SKM-1 treated with dmso at 0.1 percent for 144 hours (cell line): ENCODE measurements at regions not wholly inside any gene's neighbourhood (a gene's known extent, or its start where the extent isn't known, plus 50 kb on each side); places are given as distances from the start of the nearest gene placed in this dataset.

Experiments used
- DNase-seq: peaks from one replicate; lab custom pipeline; 2025; ENCODE audit not compliant: unreplicated experiment; lab: John Stamatoyannopoulos, UW

DNA sequence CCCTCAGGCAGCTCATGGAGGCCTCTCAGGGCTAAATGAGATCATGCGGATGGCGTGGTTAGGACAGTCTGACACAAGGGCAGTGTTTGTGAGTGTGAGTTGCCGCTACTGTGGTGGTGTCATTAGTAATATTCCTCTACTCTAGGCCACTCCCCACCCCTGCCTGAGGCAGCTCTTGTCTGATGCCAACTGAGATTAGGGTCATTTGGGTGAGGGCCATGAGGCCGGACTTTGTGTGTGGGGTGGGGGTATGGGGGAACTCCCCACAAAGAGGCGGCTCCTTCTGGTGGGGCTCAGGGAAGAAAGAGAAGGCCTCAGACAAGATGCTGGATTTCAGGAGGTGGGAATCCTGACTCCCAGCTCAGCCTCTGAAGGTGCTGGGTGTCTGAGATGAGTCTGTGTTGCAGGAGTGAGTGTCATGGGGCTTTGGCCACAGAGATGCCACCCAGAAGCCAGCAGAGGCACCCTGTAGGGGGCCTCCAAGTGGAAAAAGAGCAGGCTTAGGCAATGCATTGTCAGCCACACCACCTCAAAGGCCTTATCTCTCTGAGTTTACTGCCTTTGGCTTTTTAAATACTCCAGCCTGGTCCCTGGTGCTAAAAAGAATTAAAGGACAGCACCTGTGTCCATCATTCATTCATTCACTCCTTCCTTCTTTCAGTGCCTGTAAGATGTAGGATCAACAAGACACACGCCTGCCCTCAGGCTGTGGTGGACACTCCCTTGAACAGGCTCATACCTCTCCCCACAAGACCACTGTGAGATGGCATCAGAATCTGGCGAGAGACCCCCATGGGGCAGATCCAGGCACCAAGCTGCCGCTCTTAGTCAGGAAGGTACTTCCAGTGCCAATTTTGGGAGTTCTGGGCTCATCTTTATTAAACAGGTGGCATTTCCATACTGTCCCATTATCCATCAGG, 175.2 kb downstream of the MRPL14 start:
- DNase-seq: no peak

DNA sequence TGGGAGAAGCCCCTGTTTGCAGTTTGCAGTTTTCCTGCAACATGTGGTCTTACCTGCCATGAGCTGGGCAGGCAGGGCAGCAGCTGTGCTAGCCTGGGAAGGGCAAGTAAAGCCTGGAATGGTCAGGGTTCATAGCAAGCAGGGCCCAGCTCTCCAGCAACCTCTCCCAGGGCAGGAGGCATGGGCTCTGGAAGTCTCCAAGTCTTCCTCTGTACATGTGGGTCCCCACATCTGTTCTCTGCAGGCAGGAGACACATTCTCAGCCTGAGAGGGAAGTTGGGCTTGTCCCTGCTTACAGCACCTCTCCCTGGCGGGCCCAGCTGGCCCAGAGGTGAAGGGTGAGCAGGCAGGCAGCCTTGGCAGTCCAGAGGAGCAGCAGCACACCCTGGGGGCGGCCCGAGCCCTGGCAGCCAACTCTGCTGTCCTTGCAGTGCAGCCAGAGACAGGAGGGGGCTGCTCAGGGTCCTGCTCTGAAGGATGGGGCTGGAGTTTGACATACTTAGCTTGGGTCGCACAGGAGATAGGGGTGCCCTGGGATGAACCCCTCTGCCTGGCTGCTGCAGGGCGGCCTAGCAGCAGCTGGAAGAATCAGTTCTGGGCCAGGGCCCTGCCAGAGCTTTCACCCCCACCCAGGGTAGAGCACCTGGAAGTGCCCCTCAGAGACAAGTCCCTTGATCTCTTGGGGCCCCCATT, 176.0 kb downstream of the MRPL14 start:
- peak; percentile 73 for DNase-seq

DNA sequence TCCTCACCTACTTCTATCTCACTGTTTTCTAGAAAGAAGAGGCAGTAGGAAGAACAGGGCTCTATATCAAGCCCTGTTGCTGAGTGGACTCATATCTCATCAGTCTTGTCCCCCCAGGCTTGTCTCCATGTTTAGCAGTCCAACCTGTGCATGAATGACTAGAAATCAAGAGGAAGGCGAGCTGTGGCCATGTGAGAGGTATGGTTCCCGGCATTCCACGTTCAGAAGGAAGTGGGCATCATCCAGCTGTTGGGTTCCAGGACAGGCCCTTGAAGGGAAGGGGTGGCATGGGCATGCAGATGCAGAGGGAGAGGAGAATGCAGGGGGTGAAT, 176.6 kb downstream of the MRPL14 start:
- DNase-seq: no peak

DNA sequence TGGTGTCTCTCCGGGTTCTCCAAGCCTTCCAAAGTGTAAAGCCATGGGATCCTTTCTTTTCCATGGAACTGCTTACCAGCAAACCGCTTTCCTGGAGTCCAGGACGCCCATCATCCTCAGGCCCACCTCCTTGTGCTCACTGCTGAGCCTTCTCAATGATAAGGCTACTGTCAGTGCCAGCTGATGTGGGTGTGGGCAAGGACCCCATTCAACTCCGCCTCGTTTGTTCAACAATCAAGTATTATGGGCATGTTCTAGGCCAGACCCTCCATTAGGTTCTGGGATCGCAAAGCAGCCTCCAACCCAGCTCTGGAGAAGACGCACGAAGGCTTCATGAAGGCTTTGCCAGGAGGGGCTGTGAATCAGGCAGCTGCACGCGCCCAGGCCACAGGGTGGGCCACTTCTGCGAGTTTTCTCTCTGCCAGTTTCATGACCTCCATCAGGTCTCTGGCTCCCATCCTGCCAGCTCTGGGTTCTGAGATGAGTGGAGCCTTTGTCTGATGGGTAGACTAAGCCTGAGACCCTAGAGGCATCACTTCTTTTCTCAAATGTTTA, 177.1 kb downstream of the MRPL14 start:
- no peak for DNase-seq

DNA sequence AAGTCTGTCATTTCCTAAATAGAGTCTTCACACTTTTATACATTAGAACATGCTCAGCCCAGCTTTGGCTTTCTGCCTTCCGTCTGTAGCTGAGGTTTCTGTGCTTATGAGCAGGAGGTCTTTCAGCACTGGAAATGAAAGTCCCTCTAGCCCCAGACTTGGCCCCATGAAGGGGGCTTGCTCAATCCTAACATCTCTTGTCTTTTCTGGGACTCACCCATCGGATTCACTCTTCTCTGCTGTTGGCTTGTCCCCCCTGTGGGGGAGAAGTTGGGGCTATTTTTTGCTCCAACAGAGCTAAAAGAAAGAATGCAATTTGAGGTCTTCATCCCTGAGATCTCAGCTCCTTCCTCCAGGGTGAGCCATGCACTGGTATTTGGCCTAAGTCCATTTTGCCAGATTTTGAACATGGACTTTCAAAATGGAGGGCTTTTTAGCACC, 177.7 kb downstream of the MRPL14 start:
- no peak for DNase-seq

DNA sequence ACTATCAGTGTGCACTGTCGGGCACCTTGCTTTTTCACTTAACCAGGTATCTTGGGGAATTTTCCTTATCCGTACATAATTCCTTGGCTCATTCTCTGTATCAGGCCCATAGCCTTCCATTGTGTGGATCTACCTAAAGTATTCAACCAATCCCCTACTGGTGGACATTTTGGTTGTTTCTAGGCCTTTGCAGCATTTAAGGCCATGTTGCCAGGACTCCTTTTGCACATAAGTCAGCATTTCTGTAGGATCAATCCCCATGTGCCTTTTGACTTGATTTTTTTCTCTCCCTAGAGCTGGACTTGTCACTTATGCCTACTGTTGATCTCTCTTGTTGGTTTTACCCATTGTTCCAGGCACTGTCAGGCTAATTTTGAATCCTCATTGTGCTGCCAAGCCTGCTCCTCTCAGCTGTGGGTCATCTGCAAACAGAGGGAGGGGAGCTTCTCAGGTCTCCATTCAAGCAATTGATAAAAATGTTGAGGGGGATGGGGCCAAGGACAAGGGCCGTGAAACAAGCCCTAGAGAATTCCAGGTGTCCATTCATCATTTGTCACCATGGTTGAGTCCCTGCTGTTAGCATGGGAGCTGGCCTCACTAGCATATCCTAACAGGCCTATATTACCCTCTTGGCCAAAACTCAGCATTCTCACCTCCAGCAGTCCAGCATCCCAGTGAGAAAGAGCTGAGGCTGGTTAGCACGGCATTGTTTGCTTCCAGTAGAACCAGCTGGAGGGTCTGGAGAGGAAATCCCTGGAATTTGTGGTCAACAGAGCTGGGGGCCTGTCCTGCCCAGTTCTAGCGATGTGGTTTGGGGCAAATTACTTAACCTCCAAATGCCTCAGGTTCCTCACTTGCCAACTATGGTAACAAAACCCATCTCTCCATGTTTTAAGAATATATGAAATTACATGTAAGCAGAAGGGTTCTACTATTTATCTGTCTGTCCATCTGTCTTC, 178.4 kb downstream of the MRPL14 start:
- DNase-seq: no peak

DNA sequence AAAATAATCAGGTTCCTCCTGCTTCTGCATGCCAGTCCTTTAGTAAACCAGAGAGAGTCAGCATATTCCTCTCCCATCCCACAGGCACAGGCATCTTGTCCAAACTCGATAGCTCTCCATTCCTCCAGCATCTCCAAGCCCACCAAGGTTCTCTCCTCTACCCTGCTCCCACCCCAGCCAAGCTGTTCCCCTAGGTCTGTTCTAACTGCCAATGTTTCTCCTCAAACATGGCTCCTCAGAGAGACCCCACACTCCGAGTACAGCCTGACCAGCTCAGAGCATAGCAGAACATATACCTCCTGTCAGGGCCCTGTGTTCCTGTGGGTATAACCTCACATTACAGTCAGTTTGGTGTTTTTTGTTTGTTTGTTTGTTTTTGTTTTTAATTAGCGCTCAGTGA, 177.8 kb downstream of the VEGFA start:
- no peak for DNase-seq

DNA sequence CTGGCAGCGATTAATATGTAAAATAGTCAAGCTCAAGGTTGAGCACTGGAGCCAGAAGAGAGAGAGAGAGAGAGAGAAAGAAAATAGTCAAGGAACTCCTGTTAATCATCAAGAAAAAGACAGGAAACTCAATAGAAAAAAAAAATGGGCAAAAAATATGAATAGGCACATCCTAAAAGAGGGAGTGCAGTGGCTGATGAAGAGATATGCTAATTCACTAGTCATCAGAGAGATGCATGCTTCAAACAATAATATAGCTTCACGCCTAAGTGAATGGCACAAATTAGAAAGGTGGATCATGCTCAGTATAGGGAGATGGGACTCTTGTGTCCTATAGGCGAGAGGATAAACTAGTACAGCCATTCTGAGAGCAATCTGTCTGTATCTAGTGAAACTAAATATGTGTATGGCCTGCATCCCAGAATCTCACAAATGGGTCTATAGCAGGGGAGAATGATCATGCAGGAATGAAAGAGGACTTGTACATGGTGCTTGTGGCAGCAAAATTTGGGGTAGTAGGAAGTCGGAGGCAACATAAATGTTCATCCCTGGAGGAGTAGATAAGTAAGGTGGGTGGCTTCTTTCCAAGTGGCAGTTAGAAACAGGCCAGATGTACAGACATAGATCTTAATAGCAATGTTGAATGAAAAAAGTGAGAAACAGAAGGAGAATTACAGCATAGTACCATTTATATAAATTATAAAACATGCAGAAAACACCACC, 176.8 kb downstream of the VEGFA start:
- no peak for DNase-seq

DNA sequence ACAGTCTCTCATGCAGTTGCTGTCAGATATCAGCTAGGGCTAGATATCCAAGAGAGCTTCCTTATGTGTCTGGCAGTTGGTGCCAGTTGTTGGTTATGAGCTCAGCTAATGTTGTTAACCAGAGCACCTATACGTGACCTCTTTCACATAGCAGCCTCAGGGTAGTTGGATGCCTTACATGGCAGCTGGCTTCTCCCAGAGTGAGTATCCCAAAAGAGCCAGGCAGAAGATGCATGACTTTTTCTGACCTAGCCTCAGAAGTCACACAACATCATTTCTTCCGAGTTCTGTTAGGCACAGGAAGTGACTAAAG, 175.7 kb downstream of the VEGFA start:
- no peak for DNase-seq

DNA sequence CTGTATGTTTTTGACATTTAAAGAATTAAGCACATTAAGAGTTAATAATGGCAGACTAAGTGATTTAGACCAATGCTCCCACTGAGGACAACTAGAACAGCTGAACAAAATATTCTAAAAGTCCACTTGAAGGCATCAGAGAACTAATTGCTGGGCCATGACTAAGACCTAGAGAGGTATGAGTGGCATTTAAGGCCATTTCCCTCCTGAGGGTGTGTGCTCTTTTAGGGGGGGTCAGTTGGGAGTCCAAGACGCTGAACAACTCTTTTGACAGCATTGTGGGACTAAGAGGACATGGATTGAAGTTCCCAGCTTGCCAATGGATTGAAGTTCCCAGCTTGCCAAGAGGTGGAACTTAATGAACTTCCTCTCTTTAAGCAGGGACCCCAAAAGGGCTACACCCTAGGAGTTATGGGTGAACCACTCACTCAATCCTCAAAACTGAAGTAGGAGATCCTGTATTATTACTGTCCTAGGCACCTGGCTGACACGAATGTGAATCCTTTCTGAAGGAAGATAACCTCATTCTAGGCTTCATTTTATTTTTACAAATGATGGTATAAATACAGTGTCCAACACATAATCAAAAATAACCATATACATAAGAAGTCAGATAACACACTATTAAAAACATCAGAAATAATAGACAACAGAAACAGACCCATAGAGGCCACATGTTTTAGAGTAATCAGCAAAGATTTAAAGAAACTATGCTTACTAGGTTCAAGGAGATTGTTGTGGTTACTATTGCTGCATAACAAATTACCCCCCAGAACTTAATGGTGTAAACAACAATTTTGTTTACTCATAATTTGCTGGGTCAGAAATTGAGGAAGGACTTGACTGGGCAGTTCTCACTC, 175.1 kb downstream of the VEGFA start:
- no peak for DNase-seq

DNA sequence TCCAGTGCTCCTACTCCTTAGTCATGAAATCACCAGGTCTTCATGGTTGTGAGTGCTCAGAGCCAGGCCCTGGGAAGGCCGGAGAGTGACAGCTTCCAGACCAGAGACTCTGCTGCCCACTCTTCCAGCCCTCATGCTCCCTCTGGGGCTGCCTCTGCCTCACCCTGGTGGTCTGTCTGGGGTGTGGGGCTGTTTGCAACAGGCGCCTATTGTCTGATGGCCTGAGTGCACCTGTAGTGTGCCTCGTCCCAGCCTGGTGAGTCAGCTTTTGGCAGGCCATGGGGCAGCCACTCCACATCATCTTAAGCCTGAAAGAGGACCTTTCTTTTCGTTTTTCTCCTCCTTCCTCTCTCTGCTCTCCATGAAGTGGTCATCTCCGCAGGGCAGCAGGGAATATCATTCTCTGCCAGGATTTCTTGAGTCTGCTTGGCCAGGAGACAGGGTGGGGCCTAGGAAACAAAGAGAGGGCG, 173.8 kb downstream of the VEGFA start:
- no peak for DNase-seq

DNA sequence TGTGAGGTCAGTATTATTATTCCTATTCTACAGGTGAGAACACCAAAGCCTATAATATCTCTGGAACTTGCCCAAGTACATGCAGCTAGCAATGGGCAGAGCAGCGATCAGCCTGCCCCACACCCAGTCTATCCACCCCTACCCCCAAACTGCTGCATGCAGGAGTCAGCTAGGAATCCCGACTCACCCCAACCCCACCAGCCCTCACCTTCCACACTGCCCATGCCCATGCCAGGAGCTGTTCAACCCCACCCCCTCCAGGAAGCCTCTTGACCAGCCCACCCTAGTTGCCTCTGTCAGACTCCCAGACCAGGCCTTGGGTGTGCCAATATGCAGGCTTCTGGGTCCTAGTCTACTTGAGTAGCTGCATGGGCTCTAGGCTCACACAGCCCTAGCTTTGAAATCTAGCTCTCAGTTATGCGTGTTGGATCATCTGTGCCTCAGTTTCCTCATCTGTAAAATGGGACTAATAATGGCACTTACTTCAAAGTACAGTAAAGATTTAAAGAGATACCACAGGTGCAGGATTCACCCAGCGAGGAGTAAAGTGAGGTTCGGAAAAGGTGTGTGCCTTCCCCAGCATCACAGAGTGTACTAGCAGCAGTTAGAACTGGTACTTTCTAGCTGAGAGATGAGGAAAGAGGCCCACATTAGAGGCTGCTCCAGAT, 173.2 kb downstream of the VEGFA start:
- DNase-seq: no peak

DNA sequence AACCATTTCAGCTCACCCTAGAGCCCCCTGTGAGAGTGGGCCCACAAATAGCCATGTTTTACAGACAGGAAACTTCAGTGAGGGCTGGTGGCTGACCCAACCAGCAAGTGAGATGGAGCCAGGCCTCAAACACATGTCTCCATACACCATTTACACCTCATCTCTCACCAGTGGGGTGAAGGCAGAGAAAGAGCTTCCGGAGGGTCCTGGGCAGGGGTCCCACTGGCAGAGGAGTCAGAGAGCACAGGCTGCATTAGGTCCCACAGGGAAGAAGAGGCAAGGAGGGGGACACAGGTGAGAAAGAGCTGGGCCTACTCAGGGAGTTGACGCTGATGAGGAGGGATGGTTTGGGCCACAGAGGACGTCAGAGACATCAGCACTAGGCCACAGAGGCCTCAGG, 172.6 kb downstream of the VEGFA start:
- DNase-seq: no peak

DNA sequence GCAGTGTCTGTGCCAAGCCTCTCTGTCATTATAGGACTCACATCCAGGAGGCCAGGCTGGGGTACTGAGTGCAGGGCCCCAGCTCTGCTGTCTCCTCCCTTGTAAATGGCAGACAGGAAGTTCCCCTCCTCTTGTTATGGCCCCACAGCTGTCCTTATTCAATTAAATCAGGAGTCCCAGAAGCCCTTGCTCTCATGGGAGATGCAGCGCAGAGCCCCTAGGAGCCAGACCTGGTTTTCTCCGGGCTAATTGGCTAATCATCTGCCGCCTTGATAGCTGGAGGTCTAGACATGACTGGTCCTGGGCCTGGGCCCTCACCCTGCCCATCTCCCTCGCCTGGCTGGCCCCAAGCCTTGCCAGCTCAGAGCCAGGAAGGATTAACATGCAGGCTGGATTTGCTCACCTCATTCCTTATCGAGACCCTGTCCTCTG, 172.0 kb downstream of the VEGFA start:
- no peak for DNase-seq

DNA sequence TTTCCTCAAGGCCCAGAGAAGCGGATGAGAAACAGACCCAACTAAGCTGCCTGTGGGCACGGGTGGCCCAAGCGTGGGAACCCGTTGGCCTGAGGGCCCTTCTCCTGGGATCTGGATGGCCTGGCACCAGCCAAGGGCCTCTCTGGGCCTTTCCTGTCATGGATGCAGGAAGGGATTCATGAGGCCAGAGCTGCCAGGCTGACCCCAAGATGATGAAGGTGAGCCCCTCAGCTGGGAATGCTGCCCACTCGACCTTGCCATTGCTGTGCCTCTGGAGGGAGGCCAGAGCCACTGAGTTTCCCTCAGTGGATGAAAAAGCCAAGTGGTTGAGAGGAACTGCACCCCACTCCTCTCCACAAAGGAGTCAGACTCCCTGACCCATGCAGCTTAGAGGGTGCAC, 171.2 kb downstream of the VEGFA start:
- DNase-seq: no peak

DNA sequence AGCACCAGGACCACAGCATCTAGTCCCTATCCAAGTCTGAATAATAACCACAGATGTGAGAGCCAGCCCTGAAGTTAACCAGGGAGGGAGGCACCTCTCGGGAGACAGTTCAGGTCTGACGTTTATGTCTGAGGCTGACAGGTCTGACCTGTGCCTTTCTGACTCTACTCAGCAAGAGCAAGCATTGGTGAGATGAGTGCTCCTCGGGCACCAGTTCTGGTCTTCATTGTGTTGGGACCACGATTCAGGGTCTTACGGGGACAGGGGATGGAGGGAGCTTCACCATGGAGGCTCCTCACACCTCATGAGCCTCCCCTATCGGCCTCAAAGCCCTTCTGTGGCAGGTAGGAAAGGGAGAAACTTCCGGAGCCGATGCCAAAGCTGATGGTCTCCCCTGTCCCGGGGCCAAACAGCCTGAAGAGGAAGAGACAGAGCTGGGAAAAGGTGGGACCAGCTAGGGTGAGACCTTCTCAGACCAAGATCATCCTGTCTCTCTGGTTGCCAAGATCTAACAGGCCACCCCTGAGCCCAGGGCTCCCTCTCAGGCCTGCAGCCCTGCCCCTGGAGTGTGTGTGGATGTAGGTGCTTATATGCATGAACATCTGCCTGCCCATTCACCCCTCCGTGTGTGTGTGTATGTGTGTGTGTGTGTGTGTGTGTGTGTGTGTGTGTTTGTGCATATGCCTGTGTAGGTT, 170.5 kb downstream of the VEGFA start:
- no peak for DNase-seq

DNA sequence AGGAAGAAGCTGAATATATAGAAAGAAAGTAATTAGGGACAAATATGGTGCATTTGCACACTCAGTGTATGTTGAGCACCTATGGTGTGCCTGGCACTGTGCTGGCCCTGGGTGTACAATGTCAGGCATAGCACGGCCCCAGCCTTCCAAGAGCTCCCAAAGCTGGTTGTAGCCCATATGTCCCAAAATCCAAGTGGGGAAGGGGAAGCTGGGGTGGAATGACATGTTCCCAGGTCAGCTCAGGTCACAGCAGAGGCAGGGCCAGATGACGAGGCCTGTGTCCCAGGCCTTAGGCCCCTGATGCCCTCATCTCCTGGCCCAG, 170.0 kb downstream of the VEGFA start:
- no peak for DNase-seq

DNA sequence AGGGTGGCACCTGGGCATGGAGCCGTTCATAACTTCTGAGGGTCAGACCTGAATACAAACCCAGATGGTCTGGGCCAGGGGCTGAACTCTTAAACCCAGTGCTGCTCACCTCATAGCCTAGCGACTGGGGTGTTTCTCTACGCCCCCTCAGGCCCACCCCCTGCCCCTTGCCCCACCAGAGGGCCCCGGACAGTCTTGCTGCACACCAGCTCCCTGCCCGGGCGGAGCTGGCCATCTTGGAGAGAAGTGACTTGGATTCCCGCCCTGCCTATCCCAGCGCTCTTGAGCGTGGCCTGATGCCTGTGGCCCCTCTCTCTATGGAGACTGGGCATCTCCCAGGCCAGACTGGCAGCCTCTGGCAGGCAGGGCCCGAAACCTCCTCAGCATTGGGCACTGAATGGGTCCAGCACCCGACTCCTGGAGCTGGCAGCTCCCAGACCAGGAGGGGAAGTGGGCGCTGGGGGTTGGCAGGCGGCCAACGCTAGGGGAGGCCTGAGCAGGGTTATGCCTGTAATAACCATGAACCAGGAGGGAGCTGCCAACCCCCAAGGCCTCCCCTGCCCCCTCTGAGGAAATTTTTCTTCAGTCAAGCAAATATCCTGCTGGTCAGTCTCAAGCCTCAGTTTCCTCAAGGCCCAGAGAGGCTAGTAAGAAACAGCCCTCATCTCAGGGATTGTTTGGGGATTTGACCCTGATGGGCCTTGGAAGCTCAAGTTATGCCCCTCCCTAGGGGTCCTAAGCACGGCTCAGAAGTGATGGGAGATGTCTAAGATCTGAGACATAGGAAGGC, 169.5 kb downstream of the VEGFA start:
- DNase-seq: no peak
